IMR-90 (cell line): ENCODE measurements at regions not wholly inside any gene's neighbourhood (a gene's known extent, or its start where the extent isn't known, plus 50 kb on each side); places are given as distances from the start of the nearest gene placed in this dataset.

ENCODE experiments used
- ATAC-seq: fragments of 200-7000 bp; cut with Tn5 transposase; 2 replicates; pipeline ENCODE4 v1.9.1; 2020; ENCODE audit warnings: low read depth, mild to moderate bottlenecking, moderate library complexity
- BruUV-seq: library from RNA; stranded (reverse); fragments of 400-500 nt; replicated peaks from 2 replicates; lab custom pipeline; 2021; lab: Mats Ljungman, UMichigan
- CTCF ChIA-PET: fragments of 300-600 bp; formaldehyde crosslinking; extraction: SDS; loops from one replicate; lab custom pipeline; 2021; ENCODE audit warnings: antibody characterized with exemption; lab: Yijun Ruan, JAX
- POLR2A ChIA-PET: fragments of 300-600 bp; sonication (Branson Sonifier 250); formaldehyde crosslinking; loops from one replicate; lab custom pipeline; 2022; ENCODE audit warnings: antibody characterized with exemption; ENCODE audit not compliant: unreplicated experiment; lab: Charles Lee
- DNase-seq: peaks from one replicate; pipeline ENCODE4 v3.0.0; 2013
- H2AFZ ChIP-seq: replicated peaks from 2 replicates; pipeline ENCODE3; 2013; ENCODE audit warnings: low read length, mild to moderate bottlenecking; ENCODE audit not compliant: poor library complexity
- H2AK5ac ChIP-seq: 2 replicates; pipeline ENCODE4 v1.6.1; 2013; ENCODE audit warnings: low read depth, low read length, inconsistent platforms
- H2AK9ac ChIP-seq: replicated peaks from 2 replicates; pipeline ENCODE3; 2013; ENCODE audit warnings: mild to moderate bottlenecking, low read depth, low read length, moderate library complexity; ENCODE audit not compliant: poor library complexity
- H2BK120ac ChIP-seq: 2 replicates; pipeline ENCODE4 v1.6.1; 2013; ENCODE audit warnings: low read depth, low read length, inconsistent platforms
- H2BK15ac ChIP-seq: 3 replicates; pipeline ENCODE4 v1.6.1; 2013; ENCODE audit warnings: low read depth, low read length, inconsistent platforms
- H2BK20ac ChIP-seq: 2 replicates; pipeline ENCODE4 v1.6.1; 2013; ENCODE audit warnings: low read depth, mild to moderate bottlenecking, inconsistent platforms, low read length, moderate library complexity
- H2BK5ac ChIP-seq: 2 replicates; pipeline ENCODE4 v1.6.1; 2013; ENCODE audit warnings: mild to moderate bottlenecking, low read depth, low read length, inconsistent platforms; ENCODE audit not compliant: poor library complexity, severe bottlenecking
- H3K14ac ChIP-seq: replicated peaks from 2 replicates; pipeline ENCODE4 v1.6.1; 2013; ENCODE audit warnings: low read depth, low read length, inconsistent platforms
- H3K18ac ChIP-seq: 2 replicates; pipeline ENCODE4 v1.6.1; 2013; ENCODE audit warnings: low read depth, low read length, control low read depth
- H3K23ac ChIP-seq: 2 replicates; pipeline ENCODE4 v1.6.1; 2013; ENCODE audit warnings: low read depth, low read length, inconsistent platforms
- H3K27ac ChIP-seq: 2 replicates; pipeline ENCODE4 v1.5.1; 2013; ENCODE audit warnings: mild to moderate bottlenecking, control low read depth, low read length; ENCODE audit not compliant: insufficient read depth
- H3K27me3 ChIP-seq: 2 replicates; pipeline ENCODE4 v1.6.1; 2013; ENCODE audit warnings: low read length; ENCODE audit not compliant: control insufficient read depth, insufficient read depth
- H3K36me3 ChIP-seq: 2 replicates; pipeline ENCODE4 v1.6.1; 2013; ENCODE audit warnings: low read length, mixed read lengths; ENCODE audit not compliant: control insufficient read depth, insufficient read depth
- H3K4ac ChIP-seq: 2 replicates; pipeline ENCODE4 v1.6.1; 2013; ENCODE audit warnings: low read depth, low read length, inconsistent platforms
- H3K4me1 ChIP-seq: 2 replicates; pipeline ENCODE4 v1.6.1; 2013; ENCODE audit warnings: low read length, mixed read lengths; ENCODE audit not compliant: control insufficient read depth, insufficient read depth
- H3K4me2 ChIP-seq: 2 replicates; pipeline ENCODE4 v1.6.1; 2013; ENCODE audit warnings: low read depth, mild to moderate bottlenecking, control low read depth, low read length, moderate library complexity
- H3K4me3 ChIP-seq: 2 replicates; pipeline ENCODE4 v1.5.1; 2013; ENCODE audit warnings: low read depth, mild to moderate bottlenecking, control low read depth, low read length, moderate library complexity; ENCODE audit not compliant: insufficient read depth
- H3K56ac ChIP-seq: 2 replicates; pipeline ENCODE4 v1.6.1; 2013; ENCODE audit warnings: low read length, inconsistent platforms; ENCODE audit not compliant: insufficient read depth; ENCODE audit errors: extremely low read depth
- H3K79me1 ChIP-seq, 2 experiments: 2 replicates each; pipeline ENCODE4 v1.6.1; 2013; ENCODE audit warnings: low read length in 2 of 2, inconsistent platforms in 1 of 2, low read depth in 1 of 2
- H3K9ac ChIP-seq: 2 replicates; pipeline ENCODE4 v1.6.1; 2013; ENCODE audit warnings: low read depth, low read length, control low read depth
- H3K9me1 ChIP-seq: 2 replicates; pipeline ENCODE4 v1.6.1; 2013; ENCODE audit warnings: low read length, inconsistent platforms; ENCODE audit not compliant: insufficient read depth
- H3K9me3 ChIP-seq: 2 replicates; pipeline ENCODE4 v1.6.1; 2013; ENCODE audit warnings: low read length; ENCODE audit not compliant: control insufficient read depth, insufficient read depth
- H4K20me1 ChIP-seq: 2 replicates; pipeline ENCODE4 v1.6.1; 2013; ENCODE audit warnings: low read length, inconsistent platforms; ENCODE audit not compliant: insufficient read depth
- H4K5ac ChIP-seq: 2 replicates; pipeline ENCODE4 v1.6.1; 2013; ENCODE audit warnings: mild to moderate bottlenecking, low read depth, low read length, control low read depth
- H4K8ac ChIP-seq, 2 experiments: 2 replicates each; pipeline ENCODE4 v1.6.1; 2013; ENCODE audit warnings: low read depth in 2 of 2, low read length in 2 of 2, control low read depth in 1 of 2, inconsistent platforms in 1 of 2
- H4K91ac ChIP-seq: 2 replicates; pipeline ENCODE4 v1.6.1; 2013; ENCODE audit warnings: low read depth, low read length, inconsistent platforms; ENCODE audit not compliant: insufficient read depth
- CHD1 ChIP-seq: IDR thresholded peaks from 2 replicates; pipeline ENCODE4 v1.6.1; 2012; ENCODE audit warnings: low read depth, low read length, improper control_type of control experiment
- FOS ChIP-seq: fragments of 150-350 bp; IDR thresholded peaks from 2 replicates; pipeline ENCODE4 v1.6.1; 2016; ENCODE audit warnings: low read depth, low read length
- MAFK ChIP-seq: IDR thresholded peaks from 2 replicates; pipeline ENCODE4 v1.6.1; 2012; ENCODE audit warnings: low read depth, low read length, improper control_type of control experiment
- NFE2L2 ChIP-seq: fragments of 150-350 bp; IDR thresholded peaks from 2 replicates; pipeline ENCODE4 v1.6.1; 2016; ENCODE audit warnings: low read depth, mild to moderate bottlenecking, low read length
- POLR2A ChIP-seq: IDR thresholded peaks from 2 replicates; pipeline ENCODE4 v1.6.1; 2012; ENCODE audit warnings: mild to moderate bottlenecking, low read depth, low read length
- RAD21 ChIP-seq: IDR thresholded peaks from 2 replicates; pipeline ENCODE4 v1.6.1; 2012; ENCODE audit warnings: low read length, improper control_type of control experiment
- RCOR1 ChIP-seq: IDR thresholded peaks from 2 replicates; pipeline ENCODE4 v1.6.1; 2012; ENCODE audit warnings: mild to moderate bottlenecking, low read length, improper control_type of control experiment; ENCODE audit not compliant: insufficient replicate concordance
- RFX5 ChIP-seq: IDR thresholded peaks from 2 replicates; pipeline ENCODE4 v1.8.0; 2012; ENCODE audit warnings: low read depth, mild to moderate bottlenecking, low read length, moderate library complexity
- SMC3 ChIP-seq: fragments of 150-350 bp; IDR thresholded peaks from 2 replicates; pipeline ENCODE4 v1.6.1; 2016; ENCODE audit warnings: low read depth, mild to moderate bottlenecking, antibody characterized with exemption, low read length, moderate library complexity
- WGBS, 2 experiments: methylation state at CpG; one replicate each; pipeline versions ENCODE4 v1.1.5 to v1.1.7; 2013; ENCODE audit warnings: missing lambda C conversion rate in 2 of 2; ENCODE audit not compliant: insufficient read length in 1 of 2; ENCODE audit errors: extremely low coverage in 2 of 2; 5-methylcytosine and 5-hydroxymethylcytosine counted together
- dilution Hi-C: fragments of 300-500 bp; cut with HindIII; formaldehyde crosslinking; loops from one replicate; pipeline ENCODE4 v1.14.3; 2018; ENCODE audit warnings: low sequenced_read_pairs; ENCODE audit not compliant: unreplicated experiment
- in situ Hi-C: fragments of 300-500 bp; cut with MboI; formaldehyde crosslinking; loops from 3 replicates; pipeline ENCODE4 v1.14.3; 2019; ENCODE audit warnings: low sequenced_read_pairs, inconsistent platforms, mixed read lengths
- intact Hi-C: fragments of 100-400 bp; cut with micrococcal nuclease; formaldehyde crosslinking; loops from 2 replicates; pipeline ENCODE4 v1.10.0; 2022
- TF ChIP-seq, protein P1 (sequence below): fragments of 150-350 bp; IDR thresholded peaks from 2 replicates; pipeline ENCODE4 v1.6.1; 2016; ENCODE audit warnings: low read depth, mild to moderate bottlenecking, low read length, moderate library complexity, borderline replicate concordance
- TF ChIP-seq, protein P2 (sequence below): conservative IDR thresholded peaks from 2 replicates; pipeline ENCODE4 v1.5.1; 2012; ENCODE audit warnings: mild to moderate bottlenecking, low read depth, low read length, improper control_type of control experiment

DNA sequence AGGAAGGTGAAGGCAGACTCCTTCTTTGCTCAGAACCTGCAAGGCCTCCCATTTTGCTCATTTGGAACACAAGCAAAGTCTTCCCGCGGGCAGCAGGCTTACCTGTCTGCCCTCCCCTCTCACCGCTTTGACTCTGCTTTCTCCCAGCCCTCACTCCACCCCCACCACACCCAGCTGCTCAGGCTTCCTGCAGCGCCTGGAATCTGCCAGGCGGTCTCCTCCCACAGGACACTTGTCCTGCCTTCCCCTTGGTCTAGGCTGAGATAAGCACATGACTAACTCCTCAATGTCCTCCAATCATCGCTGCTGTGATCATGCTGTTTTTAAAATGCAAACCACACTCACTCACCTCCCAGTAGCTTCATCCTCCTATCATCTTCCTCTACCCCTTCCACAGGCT lies 430.0 kb downstream of the ZNF516 start:
- intact Hi-C loops (no loop called here), in situ Hi-C loops (no loop called here), dilution Hi-C loops (no loop called here)
- Histone ChIP-seq H2BK5ac (no peak overlapping the region), H2AK5ac (no peak overlapping the region), H4K8ac (no peak overlapping the region), H3K18ac (no peak overlapping the region), H4K20me1 (no peaks in the 10 kb centered on the region), H3K56ac (no peak overlapping the region), H3K4me1 (no peaks in the 10 kb centered on the region), H3K79me1 (no peaks in the 10 kb centered on the region), H3K9me3 (peaks cover 5% of the 10 kb centered on the region), H2BK20ac (no peak overlapping the region), H3K9me1 (no peaks in the 10 kb centered on the region), H3K27me3 (no peaks in the 10 kb centered on the region), H2BK120ac (no peak overlapping the region), H4K91ac (no peak overlapping the region), H3K23ac (no peak overlapping the region), H4K5ac (no peak overlapping the region), H3K14ac (no peak overlapping the region), H2AK9ac (no peak overlapping the region), H2BK15ac (no peak overlapping the region), H3K4me2 (no peak overlapping the region), H3K36me3 (no peaks in the 10 kb centered on the region), H3K4ac (no peak overlapping the region), H3K4me3 (no peak overlapping the region), H3K9ac (no peak overlapping the region), H2AFZ (no peak overlapping the region), H3K27ac (no peak overlapping the region)
- no TSS peak for BruUV-seq
- CTCF ChIA-PET: no interaction called here
- TF ChIP-seq, protein P1, sequence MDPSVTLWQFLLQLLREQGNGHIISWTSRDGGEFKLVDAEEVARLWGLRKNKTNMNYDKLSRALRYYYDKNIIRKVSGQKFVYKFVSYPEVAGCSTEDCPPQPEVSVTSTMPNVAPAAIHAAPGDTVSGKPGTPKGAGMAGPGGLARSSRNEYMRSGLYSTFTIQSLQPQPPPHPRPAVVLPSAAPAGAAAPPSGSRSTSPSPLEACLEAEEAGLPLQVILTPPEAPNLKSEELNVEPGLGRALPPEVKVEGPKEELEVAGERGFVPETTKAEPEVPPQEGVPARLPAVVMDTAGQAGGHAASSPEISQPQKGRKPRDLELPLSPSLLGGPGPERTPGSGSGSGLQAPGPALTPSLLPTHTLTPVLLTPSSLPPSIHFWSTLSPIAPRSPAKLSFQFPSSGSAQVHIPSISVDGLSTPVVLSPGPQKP: no peak
- TF ChIP-seq FOS (no peak), SMC3 (no peak), NFE2L2 (no peak), CHD1 (no peak), RCOR1 (no peak), RFX5 (no peak), POLR2A (no peak), RAD21 (no peak), MAFK (no peak)
- TF ChIP-seq, protein P2, sequence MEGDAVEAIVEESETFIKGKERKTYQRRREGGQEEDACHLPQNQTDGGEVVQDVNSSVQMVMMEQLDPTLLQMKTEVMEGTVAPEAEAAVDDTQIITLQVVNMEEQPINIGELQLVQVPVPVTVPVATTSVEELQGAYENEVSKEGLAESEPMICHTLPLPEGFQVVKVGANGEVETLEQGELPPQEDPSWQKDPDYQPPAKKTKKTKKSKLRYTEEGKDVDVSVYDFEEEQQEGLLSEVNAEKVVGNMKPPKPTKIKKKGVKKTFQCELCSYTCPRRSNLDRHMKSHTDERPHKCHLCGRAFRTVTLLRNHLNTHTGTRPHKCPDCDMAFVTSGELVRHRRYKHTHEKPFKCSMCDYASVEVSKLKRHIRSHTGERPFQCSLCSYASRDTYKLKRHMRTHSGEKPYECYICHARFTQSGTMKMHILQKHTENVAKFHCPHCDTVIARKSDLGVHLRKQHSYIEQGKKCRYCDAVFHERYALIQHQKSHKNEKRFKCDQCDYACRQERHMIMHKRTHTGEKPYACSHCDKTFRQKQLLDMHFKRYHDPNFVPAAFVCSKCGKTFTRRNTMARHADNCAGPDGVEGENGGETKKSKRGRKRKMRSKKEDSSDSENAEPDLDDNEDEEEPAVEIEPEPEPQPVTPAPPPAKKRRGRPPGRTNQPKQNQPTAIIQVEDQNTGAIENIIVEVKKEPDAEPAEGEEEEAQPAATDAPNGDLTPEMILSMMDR: no peak
- POLR2A ChIA-PET: no interaction called here
- DNase-seq (no peak), ATAC-seq (no peak)
- WGBS, 2 experiments: 51% methylated on average over 6 of the region's 6 CpGs; no CpG with 5 or more reads in 1 of the 2 experiments
